Transverse colon (tissue), 4 donors: ENCODE measurements at regions not wholly inside any gene's neighbourhood (a gene's known extent, or its start where the extent isn't known, plus 50 kb on each side); places are given as distances from the start of the nearest gene placed in this dataset.

Experiments
- CTCF ChIP-seq, 5 experiments: fragments of 200-600 bp in 3 of 5; fragments of 450-650 bp in 2 of 5; sonication (generic) in 3 of 5; IDR thresholded peaks; 1 replicate in 2 of 5; 2 replicates in 3 of 5; pipeline ENCODE4 v1.5.1; 2016 to 2017; ENCODE audit warnings: antibody characterized with exemption in 5 of 5, inconsistent platforms in 3 of 5, mild to moderate bottlenecking in 2 of 5, moderate library complexity in 1 of 5
- POLR2A ChIP-seq: fragments of 450-650 bp; IDR thresholded peaks from one replicate; pipeline ENCODE4 v1.6.1; 2016; ENCODE audit warnings: antibody characterized with exemption, mild to moderate bottlenecking, moderate library complexity
- POLR2AphosphoS5 ChIP-seq, 3 donors: sonication (generic); formaldehyde crosslinking; IDR thresholded peaks; one replicate each; pipeline ENCODE4 v1.6.1; 2016; ENCODE audit warnings: antibody characterized with exemption in 3 of 3

DNA sequence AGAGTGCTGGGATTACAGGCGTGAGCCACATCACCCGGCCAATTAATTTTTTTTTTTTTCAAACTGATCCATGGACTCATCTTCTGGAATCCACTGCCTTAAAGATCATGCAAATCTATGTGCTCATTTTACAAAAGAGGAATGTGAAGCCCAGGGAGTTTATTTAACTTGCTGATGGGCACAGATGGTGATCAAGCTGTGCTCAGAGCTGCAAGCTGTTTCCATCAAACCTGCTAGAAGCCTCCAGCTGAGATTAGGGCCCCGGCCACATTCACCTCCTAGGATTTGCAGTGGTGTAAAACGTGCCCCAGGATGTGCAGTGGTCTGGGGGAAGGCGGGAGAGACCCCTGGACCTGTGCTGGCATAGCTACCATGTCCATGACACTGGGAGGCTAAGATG, 56.1 kb upstream of the TUT7 start:
- TF ChIP-seq CTCF (IDR thresholded peaks at IDR 0.05) = no peak
- no peak for TF ChIP-seq POLR2A
- no peak for TF ChIP-seq POLR2AphosphoS5 (IDR thresholded peaks at IDR 0.05)
